ENCODE measurements at regions not wholly inside any gene's neighbourhood (a gene's known extent, or its start where the extent isn't known, plus 50 kb on each side); places are given as distances from the start of the nearest gene placed in this dataset.
"Not testable (repeated sequence)": the region's sequence is repeated elsewhere in the genome, so short reads cannot be mapped to it uniquely, and the experiment has no call there.

DNA sequence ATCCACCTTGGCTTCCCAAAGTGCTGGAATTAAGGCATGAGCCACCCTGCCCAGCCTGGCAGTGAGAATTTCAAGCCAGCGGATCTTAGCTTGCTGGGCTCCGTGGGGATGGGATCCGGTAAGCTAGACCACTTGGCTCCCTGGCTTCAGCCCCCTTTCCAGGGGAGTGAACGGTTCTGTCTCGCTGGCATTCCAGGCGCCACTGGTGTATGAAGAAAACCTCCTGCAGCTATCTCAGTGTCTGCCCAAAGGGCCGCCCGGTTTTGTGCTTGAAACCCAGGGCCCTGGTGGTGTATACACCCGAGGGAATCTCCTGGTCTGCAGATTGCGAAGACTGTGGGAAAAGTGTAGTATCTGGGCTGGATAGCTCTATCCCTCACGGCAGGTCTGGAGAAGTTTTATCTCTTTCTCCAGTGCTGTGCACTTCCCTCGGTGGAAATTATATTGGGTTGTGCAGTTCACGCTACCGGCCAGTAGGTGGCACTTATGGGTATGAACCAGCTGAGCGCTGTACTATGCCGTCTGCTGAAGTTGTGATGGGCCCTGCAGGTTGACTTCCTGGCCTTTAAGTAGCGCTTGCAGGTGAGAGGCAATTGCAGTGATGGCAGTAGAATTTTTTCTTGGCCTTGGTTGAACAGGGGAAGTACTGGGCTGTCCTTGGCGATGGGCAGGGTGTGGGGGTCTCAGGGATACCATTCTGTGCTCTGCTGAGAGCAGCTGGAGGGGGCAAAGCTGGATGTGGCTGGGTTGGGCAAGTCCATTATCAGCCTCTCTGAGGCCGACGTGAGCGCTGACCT lies 138.0 kb upstream of the MTPN start:
- DNase-seq (ENCODE audit: low spot score), result peak; percentile 68

GRCh38 chr7:136114467-136114866 lies 137.3 kb upstream of the MTPN start:
- DNase-seq (ENCODE audit: low spot score), result not testable (repeated sequence)

GRCh38 chr7:136109037-136109436 lies 131.9 kb upstream of the MTPN start:
- DNase-seq (ENCODE audit: low spot score), result not testable (repeated sequence)

GRCh38 chr7:136105191-136105590 lies 128.0 kb upstream of the MTPN start:
- no peak for DNase-seq (ENCODE audit: low spot score)

GRCh38 chr7:136104269-136104603 lies 127.1 kb upstream of the MTPN start:
- DNase-seq (ENCODE audit: low spot score), result no peak

- no peak for DNase-seq (ENCODE audit: low spot score)
These were observed 126.5 kb upstream of the MTPN start for GRCh38 chr7:136103545-136104268.

GRCh38 chr7:136102881-136103280 lies 125.7 kb upstream of the MTPN start:
- no peak for DNase-seq (ENCODE audit: low spot score)

DNA sequence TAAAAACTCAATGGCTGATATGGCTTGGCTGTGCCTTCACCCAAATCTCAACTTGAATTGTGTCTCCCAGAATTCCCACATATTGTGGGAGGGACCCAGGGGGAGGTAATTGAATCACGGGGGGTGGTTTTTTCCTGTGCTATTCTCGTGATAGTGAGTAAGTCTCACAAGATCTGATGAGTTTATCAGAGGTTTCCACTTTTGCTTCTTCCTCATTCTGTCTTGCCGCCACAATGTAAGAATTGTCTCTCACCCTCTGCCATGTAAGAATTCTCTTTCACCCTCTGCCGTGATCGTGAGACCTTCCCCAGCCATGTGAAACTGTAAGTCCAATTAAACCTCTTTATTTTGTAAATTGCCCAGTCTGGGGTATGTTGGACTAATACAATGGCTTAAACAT lies 115.6 kb upstream of the MTPN start:
- DNase-seq (ENCODE audit: low spot score), result not testable (repeated sequence)

GRCh38 chr7:136087881-136088280 lies 110.7 kb upstream of the MTPN start:
- no peak for DNase-seq (ENCODE audit: low spot score)

DNA sequence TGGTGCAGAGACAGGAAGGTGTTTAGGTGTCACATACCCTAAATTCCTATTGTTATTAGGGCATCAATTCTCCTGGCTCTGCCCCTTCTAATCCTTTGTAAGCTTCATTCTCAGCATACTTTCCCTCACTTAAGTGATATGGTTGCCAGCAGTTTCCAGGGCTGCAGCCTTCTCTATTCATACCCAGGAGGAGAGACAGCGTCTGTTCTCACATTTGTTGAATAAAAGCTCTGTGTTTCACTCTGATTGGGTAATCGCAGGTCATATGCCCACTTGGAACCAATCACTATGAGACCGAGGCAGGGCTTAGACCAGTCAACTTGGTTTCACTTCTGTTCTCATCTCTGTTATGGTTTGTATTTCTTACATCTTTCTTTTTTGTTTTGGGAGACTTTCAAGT lies 109.6 kb upstream of the MTPN start:
- peak; percentile 60 for DNase-seq (ENCODE audit: low spot score)

- DNase-seq (ENCODE audit: low spot score), result no peak
These were observed 102.8 kb upstream of the MTPN start for GRCh38 chr7:136079934-136080333.

- DNase-seq (ENCODE audit: low spot score), result no peak
These were observed 102.3 kb upstream of the MTPN start for GRCh38 chr7:136079478-136079892.

DNA sequence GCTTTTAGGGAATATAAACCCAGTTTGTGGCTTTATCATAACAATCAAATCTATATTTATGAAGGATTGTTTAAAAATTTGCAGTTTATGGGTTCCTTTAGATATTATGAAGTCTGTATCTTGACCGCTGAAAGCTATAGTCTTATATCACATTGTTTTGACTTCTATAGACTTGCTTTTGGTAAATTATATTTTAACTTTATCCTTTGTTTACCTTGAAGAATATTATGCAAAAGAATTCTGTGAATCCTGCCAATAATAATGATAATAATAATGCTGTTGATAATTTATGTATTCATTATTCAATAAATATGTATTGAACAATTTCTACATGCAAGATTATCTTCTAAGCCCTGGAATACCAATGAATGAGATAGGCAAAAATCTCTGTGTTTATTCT lies 101.9 kb upstream of the MTPN start:
- DNase-seq (ENCODE audit: low spot score), result no peak

- no peak for DNase-seq (ENCODE audit: low spot score)
These were observed 101.5 kb upstream of the MTPN start for GRCh38 chr7:136078630-136079029.

- no peak for DNase-seq (ENCODE audit: low spot score)
These were observed 99.8 kb upstream of the MTPN start for GRCh38 chr7:136076954-136077353.

DNA sequence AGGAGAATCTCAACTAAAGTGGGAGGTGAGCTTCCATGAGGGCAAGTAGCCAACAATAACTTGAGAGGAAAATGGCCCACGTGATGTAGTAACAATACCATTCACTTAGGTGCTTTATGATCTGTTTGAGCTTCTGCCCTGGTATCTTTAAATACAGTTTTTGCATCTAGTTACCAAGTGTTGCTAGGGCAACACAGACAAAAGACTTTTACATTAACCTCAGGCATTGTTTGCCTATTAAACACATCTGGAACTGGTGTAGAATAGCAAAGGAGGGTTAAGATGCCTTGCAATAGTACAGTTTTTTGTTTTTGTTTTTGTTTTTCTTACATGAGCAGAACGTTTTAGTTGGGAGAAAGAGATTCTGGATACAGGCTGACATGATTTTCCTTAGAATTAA lies 97.7 kb upstream of the MTPN start:
- DNase-seq (ENCODE audit: low spot score), result no peak

DNA sequence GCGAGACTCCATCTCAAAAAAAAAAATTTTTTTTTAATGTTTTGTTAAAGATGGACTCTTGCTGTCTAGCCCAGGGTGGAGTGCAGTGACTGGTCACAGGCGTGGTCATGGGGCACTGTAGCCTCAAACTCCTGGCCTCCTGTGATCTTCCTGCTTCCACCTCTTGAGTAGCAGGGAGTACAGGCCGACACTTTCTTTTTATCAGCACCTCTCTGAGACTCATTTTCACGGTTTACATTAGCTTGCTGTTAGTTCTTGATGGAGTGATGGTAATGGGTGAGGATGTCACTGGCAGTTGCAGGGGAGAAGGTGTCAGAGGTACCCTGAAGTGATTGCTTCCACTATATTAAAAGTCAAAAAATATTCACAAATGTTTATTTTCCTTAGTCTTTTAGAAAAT lies 95.3 kb upstream of the MTPN start:
- no peak for DNase-seq (ENCODE audit: low spot score)

- DNase-seq (ENCODE audit: low spot score), result no peak
These were observed 93.8 kb upstream of the MTPN start for GRCh38 chr7:136070736-136071505.

DNA sequence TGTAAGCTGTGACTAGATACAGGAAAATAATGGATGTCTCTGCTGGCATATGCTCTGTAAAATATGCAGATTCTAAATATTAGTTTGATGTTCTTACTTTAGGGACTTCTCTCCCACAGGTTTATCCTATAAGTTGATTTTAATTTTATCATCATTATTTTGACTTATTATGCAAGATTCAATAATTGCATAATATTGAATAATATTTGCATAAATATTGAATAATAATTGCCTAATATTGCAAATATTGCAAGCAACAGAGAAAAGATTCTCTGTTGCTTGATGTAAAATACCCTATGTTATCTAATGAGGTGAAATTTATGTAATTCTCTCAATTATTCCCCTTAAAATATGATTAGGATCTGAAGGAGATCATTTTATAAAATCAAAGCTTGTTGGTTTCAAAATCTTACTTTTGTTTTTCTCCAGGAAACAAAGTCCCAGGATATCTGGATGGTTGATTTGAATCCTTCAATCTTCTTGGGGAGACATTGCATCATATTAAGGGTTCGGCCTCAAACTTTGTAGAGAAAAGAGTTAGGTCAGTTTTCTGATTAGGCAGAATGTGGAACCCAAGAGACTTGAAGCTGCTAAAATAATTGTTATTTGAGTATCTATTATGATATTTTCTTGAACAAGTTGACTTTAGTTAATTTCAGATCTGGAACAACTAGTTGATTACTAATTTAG lies 92.8 kb upstream of the MTPN start:
- no peak for DNase-seq (ENCODE audit: low spot score)

GRCh38 chr7:136067277-136067676 lies 90.1 kb upstream of the MTPN start:
- no peak for DNase-seq (ENCODE audit: low spot score)

- no peak for DNase-seq (ENCODE audit: low spot score)
These were observed 89.4 kb upstream of the MTPN start for GRCh38 chr7:136066304-136067143.

All from ecto neural progenitor cell (in vitro differentiated cells).